ENCODE measurements at regions not wholly inside any gene's neighbourhood (a gene's known extent, or its start where the extent isn't known, plus 50 kb on each side); places are given as distances from the start of the nearest gene placed in this dataset.

- no peaks in the 10 kb centered on the region for H3K36me3 Mint-ChIP-seq
- H3K27ac Mint-ChIP-seq = no peak overlapping the region
- no peaks in the 10 kb centered on the region for H3K4me1 Mint-ChIP-seq
- no peaks in the 10 kb centered on the region for H3K9me3 Mint-ChIP-seq
- no peak overlapping the region for H3K4me3 Mint-ChIP-seq
- H3K27me3 Mint-ChIP-seq = no peaks in the 10 kb centered on the region
- DNase-seq = no peak
Observed at GRCh38 chr2:129467941-129468340, 511.5 kb upstream of the RAB6C start.

GRCh38 chr2:129468879-129469278, 510.6 kb upstream of the RAB6C start:
- H3K36me3 Mint-ChIP-seq = no peaks in the 10 kb centered on the region
- no peaks in the 10 kb centered on the region for H3K9me3 Mint-ChIP-seq
- H3K27ac Mint-ChIP-seq = no peak overlapping the region
- H3K4me3 Mint-ChIP-seq = no peak overlapping the region
- H3K4me1 Mint-ChIP-seq = no peaks in the 10 kb centered on the region
- H3K27me3 Mint-ChIP-seq = peaks cover under 1% of the 10 kb centered on the region
- DNase-seq = no peak

GRCh38 chr2:129469389-129469788, 510.1 kb upstream of the RAB6C start:
- H3K4me3 Mint-ChIP-seq = no peak overlapping the region
- peaks cover 5% of the 10 kb centered on the region for H3K27me3 Mint-ChIP-seq
- no peaks in the 10 kb centered on the region for H3K36me3 Mint-ChIP-seq
- H3K27ac Mint-ChIP-seq = no peak overlapping the region
- no peaks in the 10 kb centered on the region for H3K4me1 Mint-ChIP-seq
- no peaks in the 10 kb centered on the region for H3K9me3 Mint-ChIP-seq
- no peak for DNase-seq

GRCh38 chr2:129469871-129470270, 509.6 kb upstream of the RAB6C start:
- Mint-ChIP-seq H3K4me3 (no peak overlapping the region), H3K36me3 (no peaks in the 10 kb centered on the region), H3K27ac (no peak overlapping the region), H3K27me3 (peaks cover 9% of the 10 kb centered on the region), H3K4me1 (no peaks in the 10 kb centered on the region), H3K9me3 (no peaks in the 10 kb centered on the region)
- no peak for DNase-seq

GRCh38 chr2:129478902-129479517, 500.5 kb upstream of the RAB6C start:
- Mint-ChIP-seq H3K4me3 (no peak overlapping the region), H3K27ac (no peak overlapping the region), H3K4me1 (no peaks in the 10 kb centered on the region), H3K9me3 (no peaks in the 10 kb centered on the region), H3K27me3 (peaks cover 20% of the 10 kb centered on the region), H3K36me3 (no peaks in the 10 kb centered on the region)
- no peak for DNase-seq

GRCh38 chr2:129479892-129480291, 499.6 kb upstream of the RAB6C start:
- no peaks in the 10 kb centered on the region for H3K9me3 Mint-ChIP-seq
- H3K27me3 Mint-ChIP-seq = peaks cover 13% of the 10 kb centered on the region
- DNase-seq = no peak
- H3K27ac Mint-ChIP-seq = no peak overlapping the region
- no peaks in the 10 kb centered on the region for H3K36me3 Mint-ChIP-seq
- no peaks in the 10 kb centered on the region for H3K4me1 Mint-ChIP-seq
- no peak overlapping the region for H3K4me3 Mint-ChIP-seq

- no peak for DNase-seq
- Mint-ChIP-seq H3K9me3 (no peaks in the 10 kb centered on the region), H3K4me3 (no peak overlapping the region), H3K27me3 (peaks cover 13% of the 10 kb centered on the region), H3K36me3 (no peaks in the 10 kb centered on the region), H3K4me1 (no peaks in the 10 kb centered on the region), H3K27ac (no peak overlapping the region)
Observed at GRCh38 chr2:129480790-129481189, 498.7 kb upstream of the RAB6C start.

- Mint-ChIP-seq H3K9me3 (no peaks in the 10 kb centered on the region), H3K27me3 (peaks cover 13% of the 10 kb centered on the region), H3K36me3 (no peaks in the 10 kb centered on the region), H3K27ac (no peak overlapping the region), H3K4me1 (no peaks in the 10 kb centered on the region), H3K4me3 (no peak overlapping the region)
- DNase-seq = no peak
Observed at GRCh38 chr2:129481306-129482219, 497.9 kb upstream of the RAB6C start.

- DNase-seq = no peak
- Mint-ChIP-seq H3K9me3 (no peaks in the 10 kb centered on the region), H3K4me3 (no peak overlapping the region), H3K4me1 (no peaks in the 10 kb centered on the region), H3K36me3 (no peaks in the 10 kb centered on the region), H3K27me3 (peaks cover 9% of the 10 kb centered on the region), H3K27ac (no peak overlapping the region)
Observed at GRCh38 chr2:129482626-129483025, 496.8 kb upstream of the RAB6C start.

GRCh38 chr2:129483366-129483765, 496.1 kb upstream of the RAB6C start:
- Mint-ChIP-seq H3K27me3 (peaks cover 9% of the 10 kb centered on the region), H3K4me3 (no peak overlapping the region), H3K27ac (peak overlapping the region; percentile 14), H3K9me3 (no peaks in the 10 kb centered on the region), H3K4me1 (no peaks in the 10 kb centered on the region), H3K36me3 (no peaks in the 10 kb centered on the region)
- no peak for DNase-seq

GRCh38 chr2:129484999-129485897, 494.2 kb upstream of the RAB6C start:
- DNase-seq = no peak
- no peaks in the 10 kb centered on the region for H3K9me3 Mint-ChIP-seq
- H3K4me3 Mint-ChIP-seq = no peak overlapping the region
- H3K4me1 Mint-ChIP-seq = no peaks in the 10 kb centered on the region
- no peaks in the 10 kb centered on the region for H3K36me3 Mint-ChIP-seq
- peaks cover 13% of the 10 kb centered on the region for H3K27me3 Mint-ChIP-seq
- no peak overlapping the region for H3K27ac Mint-ChIP-seq

- H3K27ac Mint-ChIP-seq = no peak overlapping the region
- H3K36me3 Mint-ChIP-seq = peaks cover 2% of the 10 kb centered on the region
- peaks cover 10% of the 10 kb centered on the region for H3K27me3 Mint-ChIP-seq
- no peak for DNase-seq
- no peaks in the 10 kb centered on the region for H3K9me3 Mint-ChIP-seq
- H3K4me1 Mint-ChIP-seq = no peaks in the 10 kb centered on the region
- no peak overlapping the region for H3K4me3 Mint-ChIP-seq
Observed at GRCh38 chr2:129488376-129488775, 491.1 kb upstream of the RAB6C start.

- H3K27ac Mint-ChIP-seq = no peak overlapping the region
- H3K4me3 Mint-ChIP-seq = no peak overlapping the region
Observed at GRCh38 chr2:129490641-129491040, 488.8 kb upstream of the RAB6C start.

GRCh38 chr2:129491308-129491707, 488.2 kb upstream of the RAB6C start:
- no peaks in the 10 kb centered on the region for H3K4me1 Mint-ChIP-seq
- H3K9me3 Mint-ChIP-seq = no peaks in the 10 kb centered on the region
- H3K36me3 Mint-ChIP-seq = peaks cover 2% of the 10 kb centered on the region

More at GRCh38 chr2:129490641-129491040, 488.8 kb upstream of the RAB6C start:
- no peak for DNase-seq
- Mint-ChIP-seq H3K4me1 (no peaks in the 10 kb centered on the region), H3K27me3 (peaks cover 15% of the 10 kb centered on the region), H3K36me3 (peaks cover 2% of the 10 kb centered on the region), H3K9me3 (no peaks in the 10 kb centered on the region)

GRCh38 chr2:129492548-129492947, 486.9 kb upstream of the RAB6C start:
- Mint-ChIP-seq H3K4me3 (no peak overlapping the region), H3K4me1 (no peaks in the 10 kb centered on the region), H3K36me3 (peaks cover 2% of the 10 kb centered on the region), H3K9me3 (no peaks in the 10 kb centered on the region), H3K27ac (no peak overlapping the region), H3K27me3 (peaks cover 15% of the 10 kb centered on the region)
- no peak for DNase-seq

More at GRCh38 chr2:129491308-129491707, 488.2 kb upstream of the RAB6C start:
- H3K27me3 Mint-ChIP-seq = peaks cover 15% of the 10 kb centered on the region
- no peak overlapping the region for H3K4me3 Mint-ChIP-seq
- H3K27ac Mint-ChIP-seq = no peak overlapping the region
- no peak for DNase-seq

Measured in activated naive CD8-positive, alpha-beta T cell treated with anti-CD3 and anti-CD28 coated beads for 36 hours (primary cell).